ENCODE measurements at regions not wholly inside any gene's neighbourhood (a gene's known extent, or its start where the extent isn't known, plus 50 kb on each side); places are given as distances from the start of the nearest gene placed in this dataset.
"Not testable (repeated sequence)": the region's sequence is repeated elsewhere in the genome, so short reads cannot be mapped to it uniquely, and the experiment has no call there.

DNA sequence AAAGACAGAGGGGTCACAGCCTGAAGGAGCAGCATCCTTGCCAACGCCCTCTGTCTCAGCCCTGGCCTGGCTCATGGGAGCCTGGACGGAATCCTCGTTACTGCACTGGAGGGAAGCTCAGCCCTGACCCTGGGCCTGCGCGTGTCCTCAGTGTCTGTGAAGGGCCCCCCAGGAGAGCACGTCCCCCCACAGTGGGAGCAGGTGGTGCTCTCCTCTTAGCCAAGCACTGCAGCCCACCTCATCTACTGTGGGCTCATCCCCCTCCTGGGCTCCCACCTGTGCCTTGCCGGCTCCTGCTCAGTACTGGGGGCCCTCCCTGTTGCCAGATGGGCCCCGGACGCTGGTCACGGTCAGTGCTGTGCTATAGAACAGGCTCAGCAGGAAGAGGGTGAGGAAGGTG lies 177.7 kb downstream of the TMEM121 start:
- not testable (repeated sequence) for DNase-seq (ENCODE audit: low read depth in 4 of 4, low spot score in 3 of 4)

- DNase-seq (ENCODE audit: low read depth in 4 of 4, low spot score in 3 of 4) = not testable (repeated sequence)
These were observed 178.1 kb downstream of the TMEM121 start for GRCh38 chr14:105704492-105704891.

DNA sequence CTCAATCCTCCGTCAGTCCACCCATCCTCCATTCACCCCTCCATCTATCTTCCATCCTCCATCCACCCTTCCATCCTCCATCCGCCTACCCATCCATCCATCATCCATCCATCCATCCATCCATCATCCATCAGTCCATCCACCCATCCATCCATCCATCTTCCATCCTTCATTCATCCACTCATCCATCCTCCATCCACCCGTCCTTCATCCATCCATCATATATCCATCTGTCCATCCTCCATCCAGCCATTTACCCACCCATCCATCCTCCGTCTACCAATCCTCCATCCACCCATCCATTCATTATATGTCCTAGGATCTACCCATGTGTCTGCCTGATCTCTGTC lies 179.1 kb downstream of the TMEM121 start:
- DNase-seq (ENCODE audit: low read depth in 4 of 4, low spot score in 3 of 4) = not testable (repeated sequence)

- not testable (repeated sequence) for DNase-seq (ENCODE audit: low read depth in 4 of 4, low spot score in 3 of 4)
These were observed 179.7 kb downstream of the TMEM121 start for GRCh38 chr14:105705862-105706700.

- not testable (repeated sequence) for DNase-seq (ENCODE audit: low read depth in 4 of 4, low spot score in 3 of 4)
These were observed 180.3 kb downstream of the TMEM121 start for GRCh38 chr14:105706701-105707019.

- not testable (repeated sequence) for DNase-seq (ENCODE audit: low read depth in 4 of 4, low spot score in 3 of 4)
These were observed 180.7 kb downstream of the TMEM121 start for GRCh38 chr14:105707099-105707498.

DNA sequence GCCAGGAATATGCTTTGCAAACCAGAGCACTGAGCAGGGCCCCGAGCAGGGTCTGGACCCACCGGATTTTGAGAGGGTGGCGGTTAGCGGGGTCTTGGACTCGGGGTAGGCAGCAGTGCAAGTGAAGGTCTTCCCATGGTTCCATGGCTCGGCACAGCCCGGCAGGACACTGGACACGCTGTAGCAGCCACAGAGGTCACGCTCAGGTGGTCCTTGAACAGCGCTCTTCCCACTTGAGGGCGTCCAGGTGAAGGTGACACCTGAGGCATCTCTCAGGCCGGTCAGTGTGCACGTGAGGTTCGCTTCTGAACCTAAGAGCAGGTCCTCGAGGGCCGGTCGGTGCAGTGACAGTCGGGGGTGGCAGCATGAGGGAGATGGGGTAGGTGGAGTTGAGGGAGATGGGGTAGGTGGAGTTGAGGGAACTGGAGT lies 181.4 kb downstream of the TMEM121 start:
- not testable (repeated sequence) for DNase-seq (ENCODE audit: low read depth in 4 of 4, low spot score in 3 of 4)

GRCh38 chr14:105708251-105709134 lies 182.1 kb downstream of the TMEM121 start:
- not testable (repeated sequence) for DNase-seq (ENCODE audit: low read depth in 4 of 4, low spot score in 3 of 4)

DNA sequence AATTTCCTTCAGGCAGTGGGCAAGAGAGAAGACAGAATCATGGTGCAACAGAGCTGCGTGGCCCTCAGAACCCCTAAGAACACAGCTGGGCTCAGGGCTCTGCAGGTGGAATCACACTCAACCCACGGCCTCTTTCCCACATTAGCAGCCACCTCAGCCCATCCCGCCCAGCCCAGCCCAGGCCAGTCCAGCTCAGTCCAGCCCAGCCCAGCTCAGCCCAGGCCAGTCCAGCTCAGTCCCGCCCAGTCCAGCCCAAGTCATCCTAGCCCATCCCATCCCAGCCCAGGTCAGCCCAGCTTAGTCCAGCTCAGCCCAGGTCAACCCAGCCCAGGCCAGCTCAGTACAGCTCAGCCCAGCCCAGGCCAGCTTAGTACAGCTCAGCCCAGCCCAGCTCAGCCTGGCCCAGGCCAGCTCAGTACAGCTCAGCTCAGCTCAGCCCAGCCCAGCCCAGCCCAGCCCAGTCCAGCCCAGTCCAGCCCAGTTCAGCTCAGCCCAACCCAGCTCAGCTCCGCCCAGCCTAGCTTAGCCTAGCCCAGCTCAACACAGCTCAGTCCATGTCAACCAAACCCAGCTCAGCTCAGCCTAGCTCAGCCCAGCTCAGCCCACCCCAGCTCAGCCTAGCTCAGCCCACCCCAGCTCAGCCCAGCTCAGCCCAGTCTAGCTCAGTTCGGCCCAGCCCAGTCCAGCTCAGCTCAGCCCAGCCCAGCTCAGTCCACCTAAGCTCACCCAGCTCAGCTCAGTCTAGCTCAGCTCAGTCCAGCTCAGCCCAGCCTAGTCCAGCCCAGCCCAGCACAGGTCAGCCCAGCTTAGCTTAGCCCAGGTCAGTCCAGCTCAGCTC lies 183.1 kb downstream of the TMEM121 start:
- no peak for DNase-seq (ENCODE audit: low read depth in 4 of 4, low spot score in 3 of 4)

DNA sequence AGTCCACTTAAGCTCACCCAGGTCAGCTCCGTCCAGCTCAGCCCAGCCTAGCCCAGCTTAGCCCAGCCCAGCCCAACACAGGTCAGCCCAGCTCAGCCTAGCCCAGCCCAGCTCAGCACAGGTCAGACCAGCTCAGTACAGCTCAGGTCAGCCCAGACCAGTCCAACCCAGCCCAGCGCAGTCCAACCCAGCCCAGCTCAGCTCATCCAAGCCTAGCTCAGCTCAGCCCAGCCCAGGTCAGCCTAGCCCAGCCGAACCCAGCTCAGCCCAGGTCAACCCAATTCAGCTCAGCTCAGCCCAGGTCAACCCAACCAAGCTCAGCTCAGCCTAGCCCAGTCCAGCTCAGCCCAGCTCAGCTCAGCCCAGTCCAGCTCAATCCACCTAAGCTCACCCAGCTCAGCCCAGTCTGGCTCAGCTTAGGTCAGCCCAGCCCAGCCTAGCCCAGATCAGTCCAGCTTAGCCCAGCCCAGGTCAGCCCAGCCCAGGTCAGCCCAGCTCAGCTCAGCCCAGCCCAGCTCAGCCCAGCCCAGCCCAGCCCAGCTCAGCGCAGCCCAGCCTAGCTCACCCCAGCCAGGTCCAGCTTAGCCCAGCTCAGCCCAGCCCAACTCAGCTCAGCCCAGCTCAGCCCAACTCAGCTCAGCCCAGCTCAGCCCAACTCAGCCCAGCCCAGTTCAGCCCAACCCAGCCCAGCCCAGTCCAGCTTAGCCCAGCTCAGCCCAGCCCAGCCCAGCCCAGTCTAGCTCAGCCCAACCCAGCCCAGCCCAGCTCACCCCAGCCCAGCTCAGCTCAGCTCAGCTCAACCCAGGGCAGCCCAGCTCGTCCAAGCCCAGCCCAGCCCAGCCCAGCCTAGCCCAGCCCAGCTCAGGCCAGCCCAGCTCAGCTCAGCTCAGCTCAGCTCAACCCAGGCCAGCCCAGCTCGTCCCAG lies 184.0 kb downstream of the TMEM121 start:
- DNase-seq (ENCODE audit: low read depth in 4 of 4, low spot score in 3 of 4) = no peak

GRCh38 chr14:105711044-105711620 lies 184.7 kb downstream of the TMEM121 start:
- DNase-seq (ENCODE audit: low read depth in 4 of 4, low spot score in 3 of 4) = no peak

- DNase-seq (ENCODE audit: low read depth in 4 of 4, low spot score in 3 of 4) = no peak
These were observed 185.6 kb downstream of the TMEM121 start for GRCh38 chr14:105711841-105712460.

- DNase-seq (ENCODE audit: low read depth in 4 of 4, low spot score in 3 of 4) = not testable (repeated sequence)
These were observed 186.3 kb downstream of the TMEM121 start for GRCh38 chr14:105712670-105713069.

GRCh38 chr14:105713160-105713559 lies 186.8 kb downstream of the TMEM121 start:
- not testable (repeated sequence) for DNase-seq (ENCODE audit: low read depth in 4 of 4, low spot score in 3 of 4)

DNA sequence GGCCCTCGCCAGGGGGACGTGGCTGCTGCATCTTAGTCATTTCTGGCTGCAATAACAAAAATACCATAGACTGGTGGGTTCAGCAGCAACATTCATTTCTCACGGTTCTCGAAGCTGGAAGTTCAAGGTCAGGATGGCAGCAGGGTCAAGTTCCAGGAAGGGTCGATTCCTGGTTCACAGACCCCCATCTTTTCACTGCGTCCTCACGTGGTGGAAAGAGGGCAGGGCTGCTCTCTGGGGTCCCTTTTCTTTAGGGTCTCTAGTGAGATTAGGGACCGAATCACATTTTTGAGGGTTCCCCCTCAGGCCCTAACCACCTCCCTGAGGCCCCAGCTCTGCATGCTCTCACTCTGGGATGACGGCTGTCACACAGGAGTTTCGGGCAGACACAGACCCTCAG lies 187.5 kb downstream of the TMEM121 start:
- not testable (repeated sequence) for DNase-seq (ENCODE audit: low read depth in 4 of 4, low spot score in 3 of 4)

DNA sequence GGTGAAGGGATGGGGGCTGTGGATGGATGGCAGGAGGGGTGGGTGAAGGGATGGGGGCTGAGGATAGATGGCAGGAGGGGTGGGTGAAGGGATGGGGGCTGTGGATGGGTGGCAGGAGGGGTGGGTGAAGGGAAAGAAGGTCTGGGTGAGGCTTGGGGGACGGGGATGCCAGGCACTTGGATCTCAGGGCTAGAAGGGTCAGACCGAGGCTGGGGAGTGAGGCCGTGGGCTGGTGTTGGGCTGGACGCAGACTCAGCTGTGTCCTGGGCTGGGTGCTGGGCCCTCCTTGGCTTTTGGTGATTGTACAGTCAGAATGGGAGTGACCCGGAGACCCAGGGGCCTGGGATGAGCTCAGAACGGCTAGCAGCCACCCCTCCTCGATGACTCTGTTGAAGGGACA lies 192.4 kb downstream of the TMEM121 start:
- not testable (repeated sequence) for DNase-seq (ENCODE audit: low read depth in 4 of 4, low spot score in 3 of 4)

GRCh38 chr14:105720106-105720505 lies 193.7 kb downstream of the TMEM121 start:
- DNase-seq (ENCODE audit: low read depth in 4 of 4, low spot score in 3 of 4) = not testable (repeated sequence)

DNA sequence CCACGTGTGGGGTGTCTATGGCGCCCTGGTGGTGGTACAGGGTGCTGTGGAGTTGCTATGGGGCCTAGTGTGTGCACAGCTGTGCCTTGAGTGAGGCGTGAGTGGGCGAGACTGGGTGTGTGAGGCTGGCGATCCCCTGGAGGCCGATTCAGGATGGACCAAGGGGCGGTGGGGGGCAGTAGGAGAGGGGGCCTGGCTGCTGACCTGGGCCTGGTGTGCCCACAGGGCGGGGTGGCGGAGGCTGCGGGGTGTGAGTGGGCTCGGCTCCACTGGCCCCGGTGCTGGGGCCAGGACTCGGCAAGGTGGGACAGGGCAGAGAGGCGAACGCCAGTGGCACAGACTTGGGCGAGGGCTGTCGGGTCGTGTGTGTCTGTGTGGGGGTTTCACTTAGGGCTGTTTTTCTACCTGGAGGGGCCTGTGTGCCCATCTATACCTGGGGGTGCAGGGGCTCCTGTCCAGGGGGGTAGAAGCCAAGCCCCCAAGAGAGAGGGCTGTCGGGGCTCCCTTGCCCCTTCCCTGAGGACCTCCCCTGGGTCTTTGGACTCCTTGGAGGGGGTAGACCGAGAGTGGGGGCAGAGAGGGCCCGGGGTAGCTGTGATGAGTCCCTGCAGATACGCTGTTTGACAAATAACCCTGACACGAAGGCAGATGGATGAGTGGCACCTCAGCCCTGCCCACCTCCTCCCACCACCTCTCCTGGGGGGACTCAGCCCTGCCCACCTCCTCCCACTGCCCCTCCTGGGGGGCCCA lies 194.6 kb downstream of the TMEM121 start:
- DNase-seq (ENCODE audit: low read depth in 4 of 4, low spot score in 3 of 4) = not testable (repeated sequence)
